ENCODE measurements at regions not wholly inside any gene's neighbourhood (a gene's known extent, or its start where the extent isn't known, plus 50 kb on each side); places are given as distances from the start of the nearest gene placed in this dataset.

- Histone ChIP-seq H3K9me3 (replicated peaks in 1 of 11) (0 out of 22 replicates have a peak, but pooled peaks cover 0 to 4% (median 0%) of the 10 kb centered on the region in 11 experiments), H4K20me1 (no peaks in the 10 kb centered on the region), H3K4me2 (no peak overlapping the region), H3K9ac (no peak overlapping the region), H3K36me3 (no peaks in the 10 kb centered on the region), H3K4me1 (peaks cover 0 to 13% (median 0%) of the 10 kb centered on the region in 10 experiments; a peak in 2 of 20 replicates), H3K4me3 (no peak overlapping the region), H3K27ac (no peak overlapping the region), H3K27me3 (no peaks in the 10 kb centered on the region)
- no peak for TF ChIP-seq Cebpa-rat (IDR thresholded peaks at IDR 0.05)
Observed at GRCh38 chr11:80086496-80087055, 645.7 kb upstream of the TENM4 start.

- Histone ChIP-seq H4K20me1 (no peaks in the 10 kb centered on the region), H3K27me3 (no peaks in the 10 kb centered on the region), H3K9me3 (replicated peaks in 1 of 11) (0 out of 22 replicates have a peak, but pooled peaks cover 0 to 4% (median 0%) of the 10 kb centered on the region in 11 experiments), H3K4me1 (peaks cover 0 to 13% (median 0%) of the 10 kb centered on the region in 10 experiments; a peak in 2 of 20 replicates), H3K27ac (no peak overlapping the region), H3K36me3 (no peaks in the 10 kb centered on the region), H3K4me3 (no peak overlapping the region), H3K4me2 (no peak overlapping the region; a peak in 1 of 22 replicates), H3K9ac (no peak overlapping the region)
- no peak for TF ChIP-seq Cebpa-rat (IDR thresholded peaks at IDR 0.05)
Observed at GRCh38 chr11:80085563-80085962, 644.7 kb upstream of the TENM4 start.

GRCh38 chr11:80084608-80085007 lies 643.8 kb upstream of the TENM4 start:
- H3K27me3 ChIP-seq, result no peaks in the 10 kb centered on the region
- 0 out of 22 replicates have a peak, but pooled peaks cover 0 to 4% (median 0%) of the 10 kb centered on the region in 11 experiments for H3K9me3 ChIP-seq (replicated peaks in 1 of 11)
- no peak for TF ChIP-seq Cebpa-rat (IDR thresholded peaks at IDR 0.05)
- no peak overlapping the region for H3K27ac ChIP-seq
- no peak overlapping the region for H3K9ac ChIP-seq
- no peaks in the 10 kb centered on the region for H3K36me3 ChIP-seq
- H3K4me1 ChIP-seq, result peaks cover 0 to 13% (median 0%) of the 10 kb centered on the region in 10 experiments; a peak in 2 of 20 replicates
- no peaks in the 10 kb centered on the region for H4K20me1 ChIP-seq
- no peak overlapping the region for H3K4me2 ChIP-seq
- no peak overlapping the region for H3K4me3 ChIP-seq

DNA sequence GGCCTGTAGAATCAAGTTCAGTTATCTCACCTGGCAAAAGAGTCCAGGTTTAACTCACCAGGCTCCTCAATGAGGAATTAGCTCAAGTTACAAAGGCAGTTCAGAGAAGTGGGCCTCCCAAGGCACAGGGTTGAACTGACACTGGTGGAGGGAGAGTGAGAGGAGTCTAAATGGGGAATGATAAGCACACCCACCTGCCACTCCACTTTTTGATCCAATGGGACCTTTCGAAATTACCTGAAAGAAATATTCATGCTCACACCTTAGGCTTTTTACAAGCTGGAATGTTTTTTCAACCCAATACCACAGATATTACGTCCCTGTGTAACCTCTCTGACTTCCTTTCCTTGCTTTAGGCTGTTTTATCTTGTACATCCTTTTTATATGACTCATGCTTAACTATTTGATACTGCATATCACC lies 642.7 kb upstream of the TENM4 start:
- Histone ChIP-seq H3K27me3 (no peaks in the 10 kb centered on the region), H4K20me1 (no peaks in the 10 kb centered on the region), H3K4me1 (peaks cover 0 to 13% (median 0%) of the 10 kb centered on the region in 10 experiments; a peak in 2 of 20 replicates), H3K36me3 (no peaks in the 10 kb centered on the region), H3K4me2 (no peak overlapping the region), H3K4me3 (no peak overlapping the region), H3K9me3 (replicated peaks in 1 of 11) (0 out of 22 replicates have a peak, but pooled peaks cover 0 to 4% (median 0%) of the 10 kb centered on the region in 11 experiments), H3K27ac (no peak overlapping the region), H3K9ac (no peak overlapping the region)
- TF ChIP-seq Cebpa-rat (IDR thresholded peaks at IDR 0.05), result no peak

GRCh38 chr11:80082406-80082805 lies 641.6 kb upstream of the TENM4 start:
- no peak overlapping the region for H3K4me2 ChIP-seq
- H3K9ac ChIP-seq, result no peak overlapping the region
- 0 out of 22 replicates have a peak, but pooled peaks cover 0 to 4% (median 0%) of the 10 kb centered on the region in 11 experiments for H3K9me3 ChIP-seq (replicated peaks in 1 of 11)
- H3K27ac ChIP-seq, result no peak overlapping the region
- no peaks in the 10 kb centered on the region for H3K27me3 ChIP-seq
- H4K20me1 ChIP-seq, result no peaks in the 10 kb centered on the region
- H3K4me3 ChIP-seq, result no peak overlapping the region
- peaks cover 0 to 13% (median 0%) of the 10 kb centered on the region in 10 experiments; a peak in 2 of 20 replicates for H3K4me1 ChIP-seq
- no peak for TF ChIP-seq Cebpa-rat (IDR thresholded peaks at IDR 0.05)
- H3K36me3 ChIP-seq, result no peaks in the 10 kb centered on the region

- Histone ChIP-seq H3K4me1 (peaks cover 0 to 3% (median 0%) of the 10 kb centered on the region in 10 experiments; a peak in 1 of 20 replicates), H3K4me3 (no peak overlapping the region), H3K4me2 (no peak overlapping the region), H4K20me1 (no peaks in the 10 kb centered on the region), H3K9me3 (replicated peaks in 1 of 11) (no peaks in the 10 kb centered on the region), H3K27ac (no peak overlapping the region), H3K36me3 (no peaks in the 10 kb centered on the region), H3K9ac (no peak overlapping the region), H3K27me3 (no peaks in the 10 kb centered on the region)
- TF ChIP-seq Cebpa-rat (IDR thresholded peaks at IDR 0.05), result no peak
Observed at GRCh38 chr11:80077113-80077512, 636.3 kb upstream of the TENM4 start.

DNA sequence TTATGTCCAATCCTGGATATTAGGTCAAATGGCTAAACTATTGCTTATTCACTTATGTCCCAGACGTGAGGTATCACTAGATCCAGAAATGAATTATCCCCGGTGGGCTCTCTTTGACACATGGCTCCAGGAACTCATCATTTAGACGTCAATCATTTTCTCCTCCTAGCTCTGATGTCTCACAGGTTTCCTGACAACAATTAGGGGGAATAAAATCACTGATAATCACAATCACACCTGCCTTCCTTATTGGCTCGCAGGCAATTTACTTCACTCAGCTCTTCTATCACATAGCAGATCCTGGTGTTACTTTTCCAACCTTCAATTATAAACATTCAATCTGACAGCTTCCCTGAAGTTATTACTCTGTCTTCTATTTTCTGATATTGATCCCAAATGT lies 634.0 kb upstream of the TENM4 start:
- peaks cover 0 to 3% (median 0%) of the 10 kb centered on the region in 10 experiments; a peak in 1 of 20 replicates for H3K4me1 ChIP-seq
- H3K4me2 ChIP-seq, result no peak overlapping the region
- H3K27ac ChIP-seq, result no peak overlapping the region
- H4K20me1 ChIP-seq, result no peaks in the 10 kb centered on the region
- no peak overlapping the region for H3K9ac ChIP-seq
- H3K4me3 ChIP-seq, result no peak overlapping the region
- no peak for TF ChIP-seq Cebpa-rat (IDR thresholded peaks at IDR 0.05)
- H3K9me3 ChIP-seq (replicated peaks in 1 of 11), result no peaks in the 10 kb centered on the region
- H3K36me3 ChIP-seq, result no peaks in the 10 kb centered on the region
- H3K27me3 ChIP-seq, result no peaks in the 10 kb centered on the region

- no peaks in the 10 kb centered on the region for H4K20me1 ChIP-seq
- H3K4me2 ChIP-seq, result no peak overlapping the region
- no peak overlapping the region for H3K4me3 ChIP-seq
- no peaks in the 10 kb centered on the region for H3K27me3 ChIP-seq
- no peak for TF ChIP-seq Cebpa-rat (IDR thresholded peaks at IDR 0.05)
- no peaks in the 10 kb centered on the region for H3K4me1 ChIP-seq
- H3K9ac ChIP-seq, result no peak overlapping the region
- H3K36me3 ChIP-seq, result no peaks in the 10 kb centered on the region
- no peak overlapping the region for H3K27ac ChIP-seq
- H3K9me3 ChIP-seq (replicated peaks in 1 of 11), result no peaks in the 10 kb centered on the region
Observed at GRCh38 chr11:80066291-80066690, 625.5 kb upstream of the TENM4 start.

DNA sequence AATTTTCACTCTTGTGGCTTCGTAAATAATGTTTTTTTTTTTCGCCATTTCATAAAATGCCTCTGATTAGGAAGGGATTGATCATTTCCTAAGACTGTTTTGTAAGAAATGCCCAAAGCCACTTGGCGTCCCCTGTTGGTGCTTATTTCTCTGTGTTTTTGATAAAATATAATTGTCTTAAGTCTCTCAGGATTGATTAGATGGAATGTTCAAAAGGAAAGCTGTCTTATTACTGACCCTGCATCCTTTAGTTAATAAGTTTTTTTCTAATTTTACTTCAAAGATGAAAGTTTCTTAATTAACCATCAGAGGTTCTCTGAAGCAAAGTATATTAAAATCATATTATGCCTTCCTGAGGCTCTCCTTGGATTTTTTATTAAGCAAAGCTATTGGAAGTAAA lies 624.3 kb upstream of the TENM4 start:
- no peaks in the 10 kb centered on the region for H3K4me1 ChIP-seq
- no peaks in the 10 kb centered on the region for H3K36me3 ChIP-seq
- no peak overlapping the region for H3K4me3 ChIP-seq
- H3K27ac ChIP-seq, result no peak overlapping the region
- no peaks in the 10 kb centered on the region for H4K20me1 ChIP-seq
- no peaks in the 10 kb centered on the region for H3K27me3 ChIP-seq
- H3K4me2 ChIP-seq, result no peak overlapping the region
- no peak for TF ChIP-seq Cebpa-rat (IDR thresholded peaks at IDR 0.05)
- H3K9me3 ChIP-seq (replicated peaks in 1 of 11), result no peaks in the 10 kb centered on the region
- no peak overlapping the region for H3K9ac ChIP-seq

GRCh38 chr11:80061056-80061455 lies 620.2 kb upstream of the TENM4 start:
- Histone ChIP-seq H3K27me3 (no peaks in the 10 kb centered on the region), H3K27ac (no peak overlapping the region), H3K4me1 (no peaks in the 10 kb centered on the region), H3K4me2 (no peak overlapping the region), H3K4me3 (no peak overlapping the region), H3K36me3 (no peaks in the 10 kb centered on the region), H3K9ac (no peak overlapping the region), H3K9me3 (replicated peaks in 1 of 11) (no peaks in the 10 kb centered on the region), H4K20me1 (no peaks in the 10 kb centered on the region)
- TF ChIP-seq Cebpa-rat (IDR thresholded peaks at IDR 0.05), result no peak

Measured in BLaER1 treated with 17β-estradiol and CSF1 and Interleukin-3, amounts not matched to agents 10 nM and 100 nM (cell line).